ENCODE measurements at regions not wholly inside any gene's neighbourhood (a gene's known extent, or its start where the extent isn't known, plus 50 kb on each side); places are given as distances from the start of the nearest gene placed in this dataset.
"Not testable (repeated sequence)": the region's sequence is repeated elsewhere in the genome, so short reads cannot be mapped to it uniquely, and the experiment has no call there.

DNA sequence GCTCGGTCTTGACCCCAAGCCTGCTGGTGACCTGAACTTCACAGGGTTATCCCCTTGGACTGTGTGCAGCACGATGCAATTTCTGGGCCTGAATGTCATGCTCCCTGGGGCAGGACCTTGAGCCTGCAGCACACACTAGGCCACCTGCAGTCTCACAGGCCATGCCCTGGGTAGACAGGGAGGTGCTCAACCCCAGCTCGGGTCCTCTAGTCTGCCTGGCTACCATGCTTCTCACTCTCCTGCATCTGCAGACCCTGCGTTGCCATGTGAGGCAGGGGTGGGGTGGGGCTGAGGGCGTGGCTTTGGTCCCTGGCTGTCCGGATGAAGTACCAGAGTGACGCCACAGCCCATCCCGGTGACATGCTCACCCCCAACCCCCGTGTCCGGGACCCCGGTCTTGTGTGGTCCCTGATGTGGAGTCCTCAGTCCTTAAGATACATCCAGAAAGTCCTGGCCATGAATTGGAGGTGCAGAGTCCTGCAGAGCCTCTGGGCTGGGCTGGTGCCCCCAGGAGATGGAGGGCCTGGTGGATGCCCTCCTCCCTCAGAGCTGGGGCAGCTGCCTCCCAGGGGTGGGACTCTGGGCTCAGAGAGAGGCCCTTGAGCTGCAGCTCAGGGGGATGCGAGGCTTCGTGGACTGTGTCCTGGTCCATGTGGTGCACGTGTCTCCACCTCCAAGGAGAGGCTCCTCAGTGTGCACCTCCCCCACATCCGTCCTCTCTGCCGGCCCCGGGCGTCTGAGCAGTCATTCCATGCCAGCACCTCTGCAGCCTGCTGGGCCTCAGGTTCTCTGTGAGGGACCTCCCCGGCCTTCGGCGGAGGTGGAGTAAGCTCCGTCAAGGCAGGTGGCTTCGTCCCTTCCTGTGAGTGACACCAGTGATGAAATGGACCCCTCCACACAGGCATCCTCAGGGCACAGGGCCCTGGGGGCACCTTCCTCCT, 402.1 kb downstream of the TMEM121 start:
- not testable (repeated sequence) for H3K27me3 ChIP-seq (ENCODE audit: control insufficient read depth, insufficient read depth, low read length); H3K9ac ChIP-seq (ENCODE audit: low read length); H3K4me3 ChIP-seq (ENCODE audit: low read length); H3K27ac ChIP-seq (ENCODE audit: low read length); H3K4me1 ChIP-seq (ENCODE audit: control insufficient read depth, low read depth, low read length); H3K36me3 ChIP-seq (ENCODE audit: control insufficient read depth, low read depth, low read length)
- peaks cover 64% of the 10 kb centered on the region for H3K9me3 ChIP-seq (ENCODE audit: control insufficient read depth, low read depth, low read length)

DNA sequence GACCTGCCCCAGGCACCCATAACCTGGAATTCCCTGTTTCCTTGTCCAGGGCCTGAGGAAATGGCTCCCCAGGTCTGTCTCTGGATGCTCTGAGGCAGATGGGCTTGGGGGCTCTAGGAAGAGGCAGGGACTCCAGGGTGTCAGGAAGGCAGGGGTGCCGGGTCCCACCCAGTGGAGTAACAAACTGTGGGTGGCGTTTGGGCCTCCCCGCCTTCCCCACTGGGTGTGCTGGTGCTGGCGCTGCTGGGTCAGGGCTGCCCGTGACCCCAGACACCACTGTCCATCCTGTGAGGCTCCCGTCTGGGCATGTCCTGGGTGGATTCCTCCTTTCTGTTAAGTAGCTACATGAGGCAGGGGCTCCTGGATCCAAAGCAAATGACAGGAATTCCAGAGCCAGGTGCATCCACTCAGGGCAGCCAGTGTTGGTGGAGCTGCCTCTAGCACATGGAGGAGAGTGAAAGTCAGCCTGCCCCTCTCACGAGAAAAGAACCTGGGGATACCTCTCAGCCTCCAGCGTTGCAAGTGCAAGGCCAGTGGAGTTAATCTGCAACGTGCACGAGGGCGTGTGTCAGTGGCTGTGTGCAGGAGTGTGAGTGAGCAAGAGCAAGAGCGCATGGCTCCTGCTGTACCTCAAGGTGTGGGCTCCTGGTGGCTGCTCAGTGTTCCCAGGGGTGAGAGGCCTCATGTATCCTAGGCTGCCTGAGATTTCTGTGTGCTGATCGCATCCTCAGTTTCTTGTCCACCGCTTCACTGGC, 403.1 kb downstream of the TMEM121 start:
- Histone ChIP-seq H3K36me3 (ENCODE audit: control insufficient read depth, low read depth, low read length) (no peaks in the 10 kb centered on the region), H3K4me3 (ENCODE audit: low read length) (no peak overlapping the region), H3K4me1 (ENCODE audit: control insufficient read depth, low read depth, low read length) (no peaks in the 10 kb centered on the region), H3K9me3 (ENCODE audit: control insufficient read depth, low read depth, low read length) (peaks cover 70% of the 10 kb centered on the region), H3K27ac (ENCODE audit: low read length) (no peak overlapping the region), H3K9ac (ENCODE audit: low read length) (no peak overlapping the region), H3K27me3 (ENCODE audit: control insufficient read depth, insufficient read depth, low read length) (no peaks in the 10 kb centered on the region)

DNA sequence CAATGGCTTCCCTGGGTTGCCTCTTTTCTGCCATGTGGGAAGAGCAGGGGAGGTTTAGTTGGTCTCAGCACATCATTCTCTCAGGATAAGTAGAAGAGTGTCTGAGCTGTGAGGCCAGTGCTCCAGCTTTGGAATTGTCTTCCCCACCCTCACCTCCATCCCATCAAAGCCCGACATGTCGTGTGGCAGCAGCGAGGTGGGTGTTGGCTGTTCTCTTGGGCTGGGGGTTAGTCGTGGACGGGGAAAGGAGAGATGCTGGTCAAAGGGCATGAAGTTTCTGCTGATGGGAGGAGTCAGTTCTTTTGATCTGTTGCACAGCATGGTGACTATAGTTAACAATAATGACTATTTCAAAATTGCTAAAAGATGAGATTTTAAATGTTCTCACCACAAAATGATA, 404.2 kb downstream of the TMEM121 start:
- no peak overlapping the region for H3K4me3 ChIP-seq (ENCODE audit: low read length)
- H3K9ac ChIP-seq (ENCODE audit: low read length) = no peak overlapping the region
- H3K9me3 ChIP-seq (ENCODE audit: control insufficient read depth, low read depth, low read length) = peaks cover 77% of the 10 kb centered on the region
- no peak overlapping the region for H3K27ac ChIP-seq (ENCODE audit: low read length)
- H3K36me3 ChIP-seq (ENCODE audit: control insufficient read depth, low read depth, low read length) = no peaks in the 10 kb centered on the region
- no peaks in the 10 kb centered on the region for H3K4me1 ChIP-seq (ENCODE audit: control insufficient read depth, low read depth, low read length)
- H3K27me3 ChIP-seq (ENCODE audit: control insufficient read depth, insufficient read depth, low read length) = no peaks in the 10 kb centered on the region

DNA sequence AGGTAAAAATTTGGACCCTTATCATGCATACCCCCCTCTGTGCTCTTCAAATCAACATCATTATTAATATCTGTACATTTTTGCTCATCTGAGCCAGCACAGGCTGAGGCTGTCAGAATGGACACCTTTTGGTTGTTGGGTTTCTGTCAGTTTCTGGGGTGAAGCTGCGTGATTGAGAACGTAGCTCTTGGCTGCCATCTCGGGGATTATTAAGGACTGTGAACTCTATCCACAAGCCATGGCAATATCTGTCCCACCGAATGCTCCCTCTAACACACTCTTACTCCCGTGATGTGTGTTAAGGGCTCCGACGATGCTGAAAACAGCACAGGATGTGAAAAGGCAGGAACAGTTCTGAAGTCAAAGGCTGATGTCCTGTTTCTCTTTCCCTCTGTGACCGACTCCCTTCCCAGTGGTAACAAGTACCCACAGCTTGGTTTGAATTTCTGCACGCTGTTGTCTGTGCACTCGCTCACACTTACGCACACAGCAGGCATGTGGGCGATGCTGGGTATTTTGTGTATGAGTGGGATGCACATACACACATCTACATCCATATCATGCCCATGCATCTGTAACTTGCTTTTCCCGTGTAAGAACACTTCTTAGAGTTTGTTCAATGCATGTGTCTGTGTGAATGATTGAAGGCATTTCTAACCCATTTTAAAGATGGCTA, 405.6 kb downstream of the TMEM121 start:
- Histone ChIP-seq H3K4me1 (ENCODE audit: control insufficient read depth, low read depth, low read length) (no peaks in the 10 kb centered on the region), H3K36me3 (ENCODE audit: control insufficient read depth, low read depth, low read length) (no peaks in the 10 kb centered on the region), H3K9ac (ENCODE audit: low read length) (no peak overlapping the region), H3K27ac (ENCODE audit: low read length) (no peak overlapping the region), H3K27me3 (ENCODE audit: control insufficient read depth, insufficient read depth, low read length) (no peaks in the 10 kb centered on the region), H3K9me3 (ENCODE audit: control insufficient read depth, low read depth, low read length) (peaks cover 72% of the 10 kb centered on the region), H3K4me3 (ENCODE audit: low read length) (no peak overlapping the region)

DNA sequence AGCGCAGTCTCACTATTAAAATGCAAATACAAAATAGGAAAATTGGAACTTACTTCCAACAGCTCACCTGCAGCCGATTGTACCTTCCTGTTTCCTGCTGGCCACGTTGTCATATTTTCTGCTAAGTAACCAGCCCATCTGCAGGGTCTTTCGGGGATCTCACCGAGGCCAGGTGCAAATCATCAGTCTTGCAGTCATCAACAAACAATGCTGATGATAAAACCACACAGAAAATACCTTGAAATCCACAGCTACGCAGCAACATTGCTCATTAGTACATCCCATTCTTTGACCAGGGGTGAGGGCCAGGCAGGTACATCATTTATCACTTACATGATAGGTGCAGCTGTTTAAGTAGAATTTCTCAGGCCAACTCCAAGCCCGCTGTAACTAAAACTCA, 406.9 kb downstream of the TMEM121 start:
- Histone ChIP-seq H3K36me3 (ENCODE audit: control insufficient read depth, low read depth, low read length) (no peaks in the 10 kb centered on the region), H3K27me3 (ENCODE audit: control insufficient read depth, insufficient read depth, low read length) (no peaks in the 10 kb centered on the region), H3K9me3 (ENCODE audit: control insufficient read depth, low read depth, low read length) (peaks cover 78% of the 10 kb centered on the region), H3K9ac (ENCODE audit: low read length) (no peak overlapping the region), H3K4me1 (ENCODE audit: control insufficient read depth, low read depth, low read length) (no peaks in the 10 kb centered on the region), H3K4me3 (ENCODE audit: low read length) (no peak overlapping the region), H3K27ac (ENCODE audit: low read length) (no peak overlapping the region)

DNA sequence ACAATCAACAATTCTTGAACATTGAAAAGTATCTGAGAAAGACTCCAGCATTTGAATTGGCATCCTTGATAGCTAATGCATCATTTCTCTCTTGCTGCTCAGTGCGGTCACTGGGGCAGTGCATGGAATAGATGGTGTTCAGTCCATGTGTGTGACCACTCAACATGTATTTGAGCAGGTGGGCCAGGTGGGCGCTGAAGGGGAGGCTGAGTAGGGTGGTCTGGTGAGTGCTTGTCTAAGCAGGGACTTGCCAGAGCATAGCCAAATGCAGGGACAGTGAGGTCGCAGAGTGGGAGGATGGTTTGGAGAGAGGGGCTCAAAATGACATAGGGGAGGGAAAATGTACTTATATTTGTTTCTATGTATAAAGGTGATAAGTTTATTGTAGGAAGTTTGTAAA, 409.0 kb downstream of the TMEM121 start:
- no peak overlapping the region for H3K9ac ChIP-seq (ENCODE audit: low read length)
- no peaks in the 10 kb centered on the region for H3K36me3 ChIP-seq (ENCODE audit: control insufficient read depth, low read depth, low read length)
- no peak overlapping the region for H3K27ac ChIP-seq (ENCODE audit: low read length)
- no peaks in the 10 kb centered on the region for H3K4me1 ChIP-seq (ENCODE audit: control insufficient read depth, low read depth, low read length)
- no peak overlapping the region for H3K4me3 ChIP-seq (ENCODE audit: low read length)
- no peaks in the 10 kb centered on the region for H3K27me3 ChIP-seq (ENCODE audit: control insufficient read depth, insufficient read depth, low read length)
- H3K9me3 ChIP-seq (ENCODE audit: control insufficient read depth, low read depth, low read length) = peaks cover 78% of the 10 kb centered on the region

DNA sequence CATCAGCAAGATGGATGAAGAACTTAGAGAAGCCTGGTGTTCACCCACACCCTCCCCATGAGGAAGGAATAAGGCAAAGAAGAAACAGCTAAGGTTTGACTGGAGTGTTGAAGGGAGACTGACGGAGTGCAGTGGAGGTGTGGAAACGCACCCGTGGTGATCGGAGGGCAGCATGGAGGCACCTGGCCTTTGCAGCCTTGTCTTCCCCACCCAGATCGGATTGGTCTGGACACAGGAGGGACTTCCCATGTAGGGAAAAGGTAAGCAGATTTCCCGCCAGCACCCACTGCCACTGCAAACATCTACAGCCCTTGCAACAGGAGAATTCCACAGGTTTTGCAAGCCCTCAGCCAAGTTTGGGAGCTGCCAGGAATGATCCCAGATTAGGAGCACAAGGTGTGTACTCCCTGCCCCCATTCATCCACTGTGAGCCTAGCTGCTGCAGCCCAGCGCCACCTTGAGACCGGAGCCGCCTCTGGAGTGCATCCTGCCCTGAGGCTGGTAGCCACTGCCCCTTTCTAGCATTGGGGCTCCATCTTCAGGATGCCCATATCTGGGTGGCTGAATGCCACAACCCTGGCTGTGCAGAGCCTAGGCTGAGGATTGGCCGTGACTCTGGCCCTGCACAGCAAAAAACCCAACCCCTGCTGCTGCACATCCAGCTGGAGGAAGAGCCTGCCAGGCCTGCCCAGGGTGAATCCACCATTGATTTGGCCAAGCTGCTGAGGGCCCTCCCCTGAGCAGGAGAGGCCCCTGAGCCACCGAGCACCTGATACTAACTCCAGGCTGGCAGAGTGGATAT, 411.1 kb downstream of the TMEM121 start:
- Histone ChIP-seq H3K27me3 (ENCODE audit: control insufficient read depth, insufficient read depth, low read length) (no peaks in the 10 kb centered on the region), H3K27ac (ENCODE audit: low read length) (no peak overlapping the region), H3K36me3 (ENCODE audit: control insufficient read depth, low read depth, low read length) (no peaks in the 10 kb centered on the region), H3K9me3 (ENCODE audit: control insufficient read depth, low read depth, low read length) (peaks cover 78% of the 10 kb centered on the region), H3K4me1 (ENCODE audit: control insufficient read depth, low read depth, low read length) (no peaks in the 10 kb centered on the region), H3K4me3 (ENCODE audit: low read length) (no peak overlapping the region), H3K9ac (ENCODE audit: low read length) (no peak overlapping the region)

DNA sequence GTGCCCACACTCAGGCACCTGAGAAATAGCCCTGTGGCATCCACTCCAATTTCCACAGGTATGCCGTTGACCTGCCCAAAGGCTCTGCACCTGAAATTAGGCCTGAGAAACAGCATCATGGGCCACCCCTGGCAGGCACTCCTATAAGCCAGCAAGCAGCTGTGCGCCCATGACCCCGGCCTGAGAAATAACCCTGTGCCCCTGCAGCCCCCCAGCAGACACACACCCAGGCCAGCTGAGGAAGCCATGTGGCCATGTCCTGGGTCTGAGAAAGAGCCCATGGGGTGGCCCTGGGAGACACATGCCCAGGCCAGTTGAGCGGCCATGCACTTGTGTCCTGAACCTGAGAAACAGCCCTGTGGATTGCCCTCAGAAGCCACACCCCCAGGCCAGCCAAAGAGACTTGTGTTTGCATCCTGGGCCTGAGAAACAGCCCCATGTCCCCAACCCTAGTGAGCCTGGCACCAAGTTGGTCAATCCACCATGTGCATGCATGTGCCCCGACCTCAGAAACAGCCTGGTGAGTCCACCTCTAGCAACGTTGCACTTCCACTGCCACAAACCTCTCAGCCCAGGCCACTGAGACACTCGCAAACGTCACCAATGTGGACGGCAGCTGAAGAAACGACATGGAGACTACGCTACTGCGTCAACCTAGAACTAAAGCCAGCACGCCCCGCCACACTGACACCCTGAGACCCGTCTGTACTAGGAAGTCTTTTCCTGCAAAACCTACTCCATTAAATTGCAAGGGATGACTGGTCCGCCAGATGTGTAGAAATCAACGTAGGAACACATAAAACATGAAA, 411.9 kb downstream of the TMEM121 start:
- Histone ChIP-seq H3K4me3 (ENCODE audit: low read length) (no peak overlapping the region), H3K9ac (ENCODE audit: low read length) (no peak overlapping the region), H3K36me3 (ENCODE audit: control insufficient read depth, low read depth, low read length) (no peaks in the 10 kb centered on the region), H3K4me1 (ENCODE audit: control insufficient read depth, low read depth, low read length) (no peaks in the 10 kb centered on the region), H3K9me3 (ENCODE audit: control insufficient read depth, low read depth, low read length) (peaks cover 72% of the 10 kb centered on the region), H3K27me3 (ENCODE audit: control insufficient read depth, insufficient read depth, low read length) (no peaks in the 10 kb centered on the region), H3K27ac (ENCODE audit: low read length) (no peak overlapping the region)

DNA sequence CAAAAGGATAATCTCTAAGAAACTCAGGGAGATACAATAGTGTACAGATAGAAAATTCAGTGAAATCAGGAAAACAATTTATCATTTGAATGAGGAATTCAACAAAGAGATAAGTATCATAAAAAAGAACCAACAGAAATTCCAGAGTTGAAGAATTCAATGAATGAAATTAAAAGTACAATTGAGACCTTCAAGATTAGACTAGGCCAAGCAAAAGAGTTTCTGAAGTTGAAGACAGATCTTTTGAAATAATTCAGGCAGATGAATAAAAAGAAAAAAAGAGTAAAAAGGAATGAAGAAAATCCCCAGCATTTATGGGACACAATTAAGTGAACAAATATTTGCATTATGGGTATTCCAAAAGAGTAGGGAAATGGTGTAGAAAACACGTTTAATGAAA, 412.6 kb downstream of the TMEM121 start:
- no peak overlapping the region for H3K4me3 ChIP-seq (ENCODE audit: low read length)
- H3K27ac ChIP-seq (ENCODE audit: low read length) = no peak overlapping the region
- H3K4me1 ChIP-seq (ENCODE audit: control insufficient read depth, low read depth, low read length) = no peaks in the 10 kb centered on the region
- H3K9me3 ChIP-seq (ENCODE audit: control insufficient read depth, low read depth, low read length) = peaks cover 71% of the 10 kb centered on the region
- no peaks in the 10 kb centered on the region for H3K36me3 ChIP-seq (ENCODE audit: control insufficient read depth, low read depth, low read length)
- H3K9ac ChIP-seq (ENCODE audit: low read length) = no peak overlapping the region
- H3K27me3 ChIP-seq (ENCODE audit: control insufficient read depth, insufficient read depth, low read length) = no peaks in the 10 kb centered on the region

DNA sequence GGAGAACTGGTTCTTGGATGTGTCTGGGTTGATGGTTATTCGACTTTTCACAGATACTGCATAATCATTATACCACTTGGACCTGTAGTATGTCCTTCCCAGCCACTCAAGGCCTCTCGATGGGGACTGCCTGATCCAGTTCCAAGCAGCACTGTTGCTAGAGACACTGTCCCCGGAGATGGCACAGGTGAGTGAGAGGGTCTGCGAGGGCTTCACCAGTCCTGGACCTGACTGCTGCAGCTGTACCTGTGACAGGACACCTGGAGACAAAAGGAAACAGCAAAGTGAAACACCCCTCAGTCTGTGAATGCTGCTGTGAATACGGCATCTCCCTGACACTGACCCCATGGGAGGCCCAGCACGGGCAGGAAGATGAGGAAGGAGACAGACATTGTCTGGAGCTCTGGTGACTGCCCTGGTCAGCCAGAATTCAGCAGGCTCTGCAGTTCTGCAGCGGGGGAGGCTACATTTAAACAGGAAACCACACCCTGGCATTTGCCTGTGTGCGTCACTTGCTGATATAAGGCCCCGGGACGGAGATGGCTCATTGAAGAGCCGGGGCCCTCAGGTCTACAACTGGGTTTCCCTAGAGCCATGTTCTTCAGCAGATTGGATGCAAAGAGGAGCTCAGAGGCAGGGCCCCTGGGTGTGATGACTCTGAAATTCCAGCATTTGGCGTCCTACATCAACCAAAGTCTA, 413.6 kb downstream of the TMEM121 start:
- H3K27ac ChIP-seq (ENCODE audit: low read length) = no peak overlapping the region
- no peak overlapping the region for H3K4me3 ChIP-seq (ENCODE audit: low read length)
- no peaks in the 10 kb centered on the region for H3K27me3 ChIP-seq (ENCODE audit: control insufficient read depth, insufficient read depth, low read length)
- H3K4me1 ChIP-seq (ENCODE audit: control insufficient read depth, low read depth, low read length) = no peaks in the 10 kb centered on the region
- H3K9ac ChIP-seq (ENCODE audit: low read length) = no peak overlapping the region
- peaks cover 70% of the 10 kb centered on the region for H3K9me3 ChIP-seq (ENCODE audit: control insufficient read depth, low read depth, low read length)
- H3K36me3 ChIP-seq (ENCODE audit: control insufficient read depth, low read depth, low read length) = no peaks in the 10 kb centered on the region
